GM06990 (cell line): ENCODE measurements at regions not wholly inside any gene's neighbourhood (a gene's known extent, or its start where the extent isn't known, plus 50 kb on each side); places are given as distances from the start of the nearest gene placed in this dataset.

Experiments used
- DNase-seq: peaks from one replicate; pipeline ENCODE4 v3.0.0-alpha.2; 2011; ENCODE audit not compliant: insufficient read length; ENCODE audit errors: extremely low read depth
- H3K27me3 ChIP-seq: replicated peaks from 2 replicates; pipeline ENCODE4 v1.6.0; 2011; ENCODE audit warnings: low read length; ENCODE audit not compliant: control insufficient read depth, insufficient read depth
- H3K36me3 ChIP-seq: 2 replicates; pipeline ENCODE4 v1.5.1; 2011; ENCODE audit warnings: low read length; ENCODE audit not compliant: control insufficient read depth, insufficient read depth
- H3K4me3 ChIP-seq: replicated peaks from 2 replicates; pipeline ENCODE4 v1.5.1; 2011; ENCODE audit warnings: low read depth, mild to moderate bottlenecking, control low read depth, low read length
- CTCF ChIP-seq: IDR thresholded peaks from 2 replicates; pipeline ENCODE4 v1.5.1; 2011; ENCODE audit warnings: low read length, control low read depth, mild to moderate bottlenecking, inconsistent platforms; ENCODE audit not compliant: insufficient read depth, poor library complexity, severe bottlenecking

- Histone ChIP-seq H3K4me3 (no peak overlapping the region), H3K27me3 (no peaks in the 10 kb centered on the region), H3K36me3 (no peaks in the 10 kb centered on the region)
- DNase-seq: no peak
- no peak for TF ChIP-seq CTCF
Observed at GRCh38 chr12:19992311-19992710, 376.0 kb upstream of the PDE3A start.

- Histone ChIP-seq H3K36me3 (no peaks in the 10 kb centered on the region), H3K4me3 (no peak overlapping the region), H3K27me3 (no peaks in the 10 kb centered on the region)
- no peak for TF ChIP-seq CTCF
- no peak for DNase-seq
Observed at GRCh38 chr12:19994968-19995367, 373.4 kb upstream of the PDE3A start.

- no peaks in the 10 kb centered on the region for H3K27me3 ChIP-seq
- DNase-seq: no peak
- no peaks in the 10 kb centered on the region for H3K36me3 ChIP-seq
- H3K4me3 ChIP-seq: no peak overlapping the region
- no peak for TF ChIP-seq CTCF
Observed at GRCh38 chr12:19997656-19998400, 370.5 kb upstream of the PDE3A start.

- no peak overlapping the region for H3K4me3 ChIP-seq
- TF ChIP-seq CTCF: no peak
- H3K36me3 ChIP-seq: no peaks in the 10 kb centered on the region
- no peak for DNase-seq
- H3K27me3 ChIP-seq: no peaks in the 10 kb centered on the region
Observed at GRCh38 chr12:19998411-19998810, 369.9 kb upstream of the PDE3A start.

- no peak for DNase-seq
- TF ChIP-seq CTCF: no peak
- Histone ChIP-seq H3K36me3 (no peaks in the 10 kb centered on the region), H3K27me3 (no peaks in the 10 kb centered on the region), H3K4me3 (no peak overlapping the region)
Observed at GRCh38 chr12:19998961-19999804, 369.2 kb upstream of the PDE3A start.
